ENCODE measurements at regions not wholly inside any gene's neighbourhood (a gene's known extent, or its start where the extent isn't known, plus 50 kb on each side); places are given as distances from the start of the nearest gene placed in this dataset.
A peak's percentile ranks its signal among the peaks of the same experiment; 100 is the strongest.

- peaks cover 26 to 54% (median 39%) of the 10 kb centered on the region in 3 donors for H3K4me1 Mint-ChIP-seq
- H3K9me3 ChIP-seq (ENCODE audit: low read length) = no peaks in the 10 kb centered on the region
- no peak for DNase-seq
- H3K27ac Mint-ChIP-seq = no peak overlapping the region
- peaks cover 0 to 1% (median 0%) of the 10 kb centered on the region in 3 donors for H3K36me3 Mint-ChIP-seq
- ChIA-PET CTCF (no interaction called here), POLR2A (no interaction called here)
- no peaks in the 10 kb centered on the region for H3K27me3 ChIP-seq (ENCODE audit: insufficient read depth, low read length, poor library complexity, severe bottlenecking)
- H3K4me1 ChIP-seq (ENCODE audit: insufficient read depth, low read length) = peaks cover 17% of the 10 kb centered on the region
- H3K36me3 ChIP-seq (ENCODE audit: insufficient read depth, low read length) = no peaks in the 10 kb centered on the region
- no peak overlapping the region for H3K4me3 ChIP-seq (ENCODE audit: low read length)
- no peak overlapping the region for H3K27ac ChIP-seq (ENCODE audit: low read depth, low read length)
- no peaks in the 10 kb centered on the region for H3K9me3 Mint-ChIP-seq
- no peak overlapping the region for H3K4me3 Mint-ChIP-seq
- H3K27me3 Mint-ChIP-seq = no peaks in the 10 kb centered on the region
Measured at GRCh38 chr13:42400188-42400833, 128.4 kb downstream of the AKAP11 start.

DNA sequence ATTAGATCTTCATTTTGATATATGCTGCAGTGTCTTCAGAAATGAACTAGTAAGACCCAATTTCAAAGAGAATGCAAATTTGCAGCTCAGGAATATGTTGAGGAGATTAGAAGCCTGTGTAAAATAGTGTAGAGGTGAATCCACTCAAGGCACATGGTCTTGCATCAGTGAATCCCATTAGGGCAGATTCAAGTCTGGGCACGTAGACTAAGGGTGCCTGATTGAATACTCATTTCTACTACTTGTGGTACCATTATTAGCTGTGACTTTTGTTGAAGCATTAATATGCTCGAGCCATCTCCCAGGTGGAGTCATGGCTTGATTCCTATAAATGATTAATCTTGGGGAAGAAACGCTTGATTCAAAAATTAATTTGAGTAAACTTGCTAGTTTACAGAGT, 129.4 kb downstream of the AKAP11 start:
- POLR2A ChIA-PET = no interaction called here
- Histone ChIP-seq H3K9me3 (ENCODE audit: low read length) (no peaks in the 10 kb centered on the region), H3K4me3 (ENCODE audit: low read length) (no peak overlapping the region), H3K27ac (ENCODE audit: low read depth, low read length) (no peak overlapping the region), H3K27me3 (ENCODE audit: insufficient read depth, low read length, poor library complexity, severe bottlenecking) (no peaks in the 10 kb centered on the region), H3K36me3 (ENCODE audit: insufficient read depth, low read length) (no peaks in the 10 kb centered on the region), H3K4me1 (ENCODE audit: insufficient read depth, low read length) (peaks cover 14% of the 10 kb centered on the region)
- Mint-ChIP-seq H3K4me3 (no peak overlapping the region), H3K27ac (no peak overlapping the region), H3K4me1 (peaks cover 29 to 54% (median 39%) of the 10 kb centered on the region in 3 donors), H3K27me3 (no peaks in the 10 kb centered on the region), H3K36me3 (peaks cover 0 to 1% (median 0%) of the 10 kb centered on the region in 3 donors), H3K9me3 (no peaks in the 10 kb centered on the region)
- DNase-seq = no peak
- CTCF ChIA-PET = no interaction called here

- no peak overlapping the region for H3K4me3 ChIP-seq (ENCODE audit: low read length)
- H3K27ac Mint-ChIP-seq = peak overlapping the region; percentile 53 to 96 (median 74)
- peaks cover 0 to 1% (median 0%) of the 10 kb centered on the region in 3 donors for H3K36me3 Mint-ChIP-seq
- H3K9me3 Mint-ChIP-seq = no peaks in the 10 kb centered on the region
- no peaks in the 10 kb centered on the region for H3K36me3 ChIP-seq (ENCODE audit: insufficient read depth, low read length)
- H3K4me1 ChIP-seq (ENCODE audit: insufficient read depth, low read length) = peaks cover 8% of the 10 kb centered on the region
- no peaks in the 10 kb centered on the region for H3K9me3 ChIP-seq (ENCODE audit: low read length)
- ChIA-PET CTCF (interaction anchor here (1.2 kb wide), 1 partner anchor 10 kb away, joined by 6 read pairs; no protein-coding TSS in a partner anchor), POLR2A (interaction anchor here (0.6 to 0.8 kb wide), 3 partner anchors 11 to 171 kb away, joined by 3 read pairs; no protein-coding TSS in a partner anchor)
- no peaks in the 10 kb centered on the region for H3K27me3 Mint-ChIP-seq
- peaks cover 21 to 32% (median 27%) of the 10 kb centered on the region in 3 donors for H3K4me1 Mint-ChIP-seq
- no peak overlapping the region for H3K27ac ChIP-seq (ENCODE audit: low read depth, low read length)
- peak in 3 of 5 donors; percentile 12 to 63 (median 35) for DNase-seq
- no peaks in the 10 kb centered on the region for H3K27me3 ChIP-seq (ENCODE audit: insufficient read depth, low read length, poor library complexity, severe bottlenecking)
- peak overlapping the region in 6 of 7 donors; percentile 7 to 68 (median 52) for H3K4me3 Mint-ChIP-seq
Measured at GRCh38 chr13:42405665-42406390, 133.9 kb downstream of the AKAP11 start.

DNA sequence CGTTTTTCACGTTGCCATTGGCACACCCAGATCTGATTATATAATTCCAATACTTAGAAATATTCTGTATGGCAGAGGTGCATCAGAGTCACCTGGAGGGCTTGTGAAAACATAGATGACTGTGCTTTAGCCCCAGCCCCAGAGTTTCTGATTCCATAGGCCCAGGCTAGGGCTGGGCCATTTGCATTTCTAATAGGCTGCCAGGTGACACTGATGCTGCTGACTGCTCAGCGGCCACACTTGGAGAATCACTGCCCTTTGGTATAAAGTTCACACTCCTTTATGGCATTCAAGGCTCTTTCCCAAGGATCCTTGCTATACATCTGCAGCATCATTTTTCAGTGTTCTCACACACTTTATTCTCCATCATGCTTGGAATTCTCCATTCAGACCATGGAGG, 137.1 kb downstream of the AKAP11 start:
- Mint-ChIP-seq H3K27ac (no peak overlapping the region), H3K4me1 (peaks cover 18 to 25% (median 18%) of the 10 kb centered on the region in 3 donors), H3K27me3 (no peaks in the 10 kb centered on the region), H3K4me3 (no peak overlapping the region), H3K36me3 (no peaks in the 10 kb centered on the region), H3K9me3 (no peaks in the 10 kb centered on the region)
- no peaks in the 10 kb centered on the region for H3K27me3 ChIP-seq (ENCODE audit: insufficient read depth, low read length, poor library complexity, severe bottlenecking)
- no peaks in the 10 kb centered on the region for H3K36me3 ChIP-seq (ENCODE audit: insufficient read depth, low read length)
- no peak for DNase-seq
- H3K27ac ChIP-seq (ENCODE audit: low read depth, low read length) = no peak overlapping the region
- ChIA-PET POLR2A (no interaction called here), CTCF (no interaction called here)
- no peak overlapping the region for H3K4me3 ChIP-seq (ENCODE audit: low read length)
- peaks cover 8% of the 10 kb centered on the region for H3K4me1 ChIP-seq (ENCODE audit: insufficient read depth, low read length)
- no peaks in the 10 kb centered on the region for H3K9me3 ChIP-seq (ENCODE audit: low read length)

DNA sequence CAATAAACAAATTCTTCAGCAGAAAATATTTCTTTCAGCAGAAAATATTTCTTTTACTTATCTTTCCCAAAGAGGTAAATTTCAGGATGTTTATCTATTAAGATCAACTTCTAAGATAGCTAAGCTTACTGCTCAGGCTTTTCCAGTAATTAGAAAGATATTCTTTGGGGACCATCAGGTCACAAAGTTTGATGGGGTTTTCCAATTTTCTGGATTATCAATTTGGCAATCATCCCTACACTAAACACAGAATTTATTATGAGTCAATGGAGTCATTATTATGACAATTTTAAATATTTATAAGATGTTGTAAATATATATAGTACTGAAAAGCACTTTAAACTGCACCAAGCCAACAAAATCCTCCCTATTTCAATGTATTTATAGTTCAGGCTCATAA, 137.6 kb downstream of the AKAP11 start:
- POLR2A ChIA-PET = no interaction called here
- no peaks in the 10 kb centered on the region for H3K27me3 ChIP-seq (ENCODE audit: insufficient read depth, low read length, poor library complexity, severe bottlenecking)
- H3K4me1 Mint-ChIP-seq = peaks cover 18 to 25% (median 18%) of the 10 kb centered on the region in 3 donors
- no peaks in the 10 kb centered on the region for H3K36me3 Mint-ChIP-seq
- H3K9me3 Mint-ChIP-seq = no peaks in the 10 kb centered on the region
- no peak overlapping the region for H3K4me3 ChIP-seq (ENCODE audit: low read length)
- no peak for DNase-seq
- H3K27ac Mint-ChIP-seq = no peak overlapping the region
- peaks cover 8% of the 10 kb centered on the region for H3K4me1 ChIP-seq (ENCODE audit: insufficient read depth, low read length)
- CTCF ChIA-PET = no interaction called here
- no peak overlapping the region for H3K27ac ChIP-seq (ENCODE audit: low read depth, low read length)
- no peaks in the 10 kb centered on the region for H3K36me3 ChIP-seq (ENCODE audit: insufficient read depth, low read length)
- no peak overlapping the region for H3K4me3 Mint-ChIP-seq
- no peaks in the 10 kb centered on the region for H3K27me3 Mint-ChIP-seq
- no peaks in the 10 kb centered on the region for H3K9me3 ChIP-seq (ENCODE audit: low read length)

GRCh38 chr13:42412812-42413483, 141.0 kb downstream of the AKAP11 start:
- H3K27me3 ChIP-seq (ENCODE audit: insufficient read depth, low read length, poor library complexity, severe bottlenecking) = no peaks in the 10 kb centered on the region
- CTCF ChIA-PET = no interaction called here
- H3K36me3 ChIP-seq (ENCODE audit: insufficient read depth, low read length) = no peaks in the 10 kb centered on the region
- Mint-ChIP-seq H3K36me3 (no peaks in the 10 kb centered on the region), H3K27ac (no peak overlapping the region), H3K9me3 (no peaks in the 10 kb centered on the region), H3K4me1 (peaks cover 0 to 4% (median 0%) of the 10 kb centered on the region in 3 donors), H3K4me3 (no peak overlapping the region), H3K27me3 (peaks cover 0 to 5% of the 10 kb centered on the region in 2 donors)
- no peaks in the 10 kb centered on the region for H3K4me1 ChIP-seq (ENCODE audit: insufficient read depth, low read length)
- POLR2A ChIA-PET = no interaction called here
- H3K27ac ChIP-seq (ENCODE audit: low read depth, low read length) = no peak overlapping the region
- no peaks in the 10 kb centered on the region for H3K9me3 ChIP-seq (ENCODE audit: low read length)
- no peak for DNase-seq
- no peak overlapping the region for H3K4me3 ChIP-seq (ENCODE audit: low read length)

DNA sequence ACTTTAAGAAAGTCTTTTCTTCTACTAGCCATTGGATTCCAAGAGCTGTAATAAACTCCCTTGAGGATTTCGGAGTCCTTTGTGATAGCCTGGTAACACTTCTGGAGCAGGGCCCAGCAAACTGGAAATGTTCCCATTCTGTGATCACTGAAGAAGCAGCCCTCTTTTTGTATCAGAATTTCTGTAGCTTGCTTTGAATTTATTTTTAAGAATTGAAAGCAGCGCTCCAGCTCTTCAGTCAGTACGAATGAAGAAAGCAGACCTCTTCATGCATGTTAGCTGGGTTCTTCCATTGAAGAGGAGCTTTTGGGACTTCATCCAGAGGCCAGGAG, 141.5 kb downstream of the AKAP11 start:
- Mint-ChIP-seq H3K27me3 (peaks cover 0 to 5% of the 10 kb centered on the region in 2 donors), H3K36me3 (no peaks in the 10 kb centered on the region), H3K9me3 (no peaks in the 10 kb centered on the region), H3K4me1 (peaks cover 0 to 4% (median 0%) of the 10 kb centered on the region in 3 donors), H3K4me3 (no peak overlapping the region), H3K27ac (no peak overlapping the region)
- H3K27ac ChIP-seq (ENCODE audit: low read depth, low read length) = no peak overlapping the region
- ChIA-PET POLR2A (no interaction called here), CTCF (no interaction called here)
- H3K36me3 ChIP-seq (ENCODE audit: insufficient read depth, low read length) = no peaks in the 10 kb centered on the region
- H3K9me3 ChIP-seq (ENCODE audit: low read length) = no peaks in the 10 kb centered on the region
- H3K4me1 ChIP-seq (ENCODE audit: insufficient read depth, low read length) = no peaks in the 10 kb centered on the region
- no peak for DNase-seq
- H3K27me3 ChIP-seq (ENCODE audit: insufficient read depth, low read length, poor library complexity, severe bottlenecking) = no peaks in the 10 kb centered on the region
- H3K4me3 ChIP-seq (ENCODE audit: low read length) = no peak overlapping the region

GRCh38 chr13:42417626-42418025, 145.7 kb downstream of the AKAP11 start:
- H3K4me1 Mint-ChIP-seq = peaks cover 0 to 11% (median 3%) of the 10 kb centered on the region in 3 donors
- H3K27me3 ChIP-seq (ENCODE audit: insufficient read depth, low read length, poor library complexity, severe bottlenecking) = no peaks in the 10 kb centered on the region
- DNase-seq = no peak
- H3K4me3 Mint-ChIP-seq = no peak overlapping the region
- H3K9me3 ChIP-seq (ENCODE audit: low read length) = no peaks in the 10 kb centered on the region
- no peak overlapping the region for H3K27ac ChIP-seq (ENCODE audit: low read depth, low read length)
- H3K36me3 ChIP-seq (ENCODE audit: insufficient read depth, low read length) = no peaks in the 10 kb centered on the region
- POLR2A ChIA-PET = no interaction called here
- H3K36me3 Mint-ChIP-seq = no peaks in the 10 kb centered on the region
- CTCF ChIA-PET = no interaction called here
- H3K4me3 ChIP-seq (ENCODE audit: low read length) = no peak overlapping the region
- H3K27me3 Mint-ChIP-seq = peaks cover 0 to 7% of the 10 kb centered on the region in 2 donors
- peak overlapping the region in 1 of 8 donors; percentile 65 for H3K27ac Mint-ChIP-seq
- no peaks in the 10 kb centered on the region for H3K9me3 Mint-ChIP-seq
- H3K4me1 ChIP-seq (ENCODE audit: insufficient read depth, low read length) = no peaks in the 10 kb centered on the region
